HS-27A (cell line): ENCODE measurements at regions not wholly inside any gene's neighbourhood (a gene's known extent, or its start where the extent isn't known, plus 50 kb on each side); places are given as distances from the start of the nearest gene placed in this dataset.
A peak's percentile ranks its signal among the peaks of the same experiment; 100 is the strongest.

ENCODE experiments used
- DNase-seq: peaks from one replicate; pipeline ENCODE4 v3.0.0-alpha.2; 2012; ENCODE audit warnings: low read depth, missing footprints

- DNase-seq, result no peak
These were observed 376.6 kb downstream of the TMA16 start for GRCh38 chr4:163871078-163871477.

DNA sequence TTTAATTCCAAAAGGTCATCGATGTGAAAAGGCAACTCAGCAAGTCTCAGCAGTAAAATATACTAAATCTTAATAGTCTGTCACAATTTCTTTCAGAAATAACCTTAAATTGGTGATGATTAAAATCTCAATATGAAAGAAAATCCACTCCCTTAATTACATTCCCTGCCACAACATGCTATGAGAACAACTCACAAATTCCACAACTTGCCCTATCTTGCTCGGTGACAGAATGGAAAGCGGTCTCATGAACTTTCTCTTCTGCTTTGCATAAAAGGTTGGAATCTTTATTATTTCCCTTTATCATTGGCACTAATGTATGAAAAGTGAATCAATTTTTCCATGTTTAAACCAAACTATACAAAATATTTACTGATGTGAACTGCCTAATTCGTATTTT, 380.8 kb downstream of the TMA16 start:
- DNase-seq, result no peak

DNA sequence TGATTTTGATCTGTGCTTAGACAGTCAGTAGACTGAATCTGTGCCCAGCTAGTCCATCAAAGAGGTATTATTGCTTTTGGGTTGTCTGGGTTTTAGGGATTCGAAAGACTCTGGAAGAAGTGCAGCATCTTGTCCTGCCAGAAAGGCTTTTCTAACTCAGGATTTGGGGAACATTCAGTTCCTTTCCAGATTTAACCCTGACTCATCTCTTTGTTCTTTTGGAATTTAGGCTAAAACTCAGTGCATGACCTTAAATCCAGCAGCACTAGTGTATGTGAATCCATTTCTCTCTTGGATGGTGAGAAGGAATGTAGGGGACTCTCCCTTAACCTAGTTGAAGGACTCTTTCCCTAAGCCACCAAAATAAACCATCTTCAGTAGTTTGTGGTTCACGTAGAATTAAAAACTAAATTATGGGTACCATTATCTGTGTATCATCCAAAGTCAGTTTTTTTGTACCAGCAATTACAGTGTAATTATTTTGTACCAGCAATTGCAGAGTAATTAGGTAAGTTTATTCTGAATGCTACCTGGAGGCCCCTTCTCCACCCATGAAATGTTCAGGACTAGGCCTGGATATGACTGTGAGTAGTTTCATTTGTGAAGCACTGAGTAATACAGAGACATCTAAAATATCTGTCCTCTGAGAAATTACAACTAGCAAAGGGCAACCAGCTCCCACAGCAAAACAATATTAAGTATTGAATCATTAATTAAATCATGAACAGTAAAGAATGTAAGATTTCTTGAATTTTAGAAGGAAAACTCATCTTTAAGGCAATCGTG, 384.0 kb downstream of the TMA16 start:
- no peak for DNase-seq

DNA sequence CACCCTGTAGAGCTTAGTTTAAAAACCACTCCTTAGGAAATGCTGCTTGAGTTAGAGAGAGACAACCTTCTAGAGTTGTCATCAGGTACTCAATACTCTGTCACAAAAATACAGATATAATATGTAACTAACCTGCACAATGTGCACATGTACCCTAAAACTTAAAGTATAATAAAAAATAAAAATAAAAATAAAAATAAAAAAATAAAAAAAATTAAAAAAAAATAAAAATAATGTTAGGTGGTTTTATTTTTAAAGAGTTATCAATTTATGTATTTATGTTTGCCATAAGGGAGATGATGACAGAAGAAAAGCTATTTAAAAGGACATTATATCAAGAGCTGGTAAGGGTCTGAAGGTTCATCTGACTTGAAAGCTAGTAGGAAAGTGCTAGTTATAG, 397.9 kb downstream of the TMA16 start:
- no peak for DNase-seq

DNA sequence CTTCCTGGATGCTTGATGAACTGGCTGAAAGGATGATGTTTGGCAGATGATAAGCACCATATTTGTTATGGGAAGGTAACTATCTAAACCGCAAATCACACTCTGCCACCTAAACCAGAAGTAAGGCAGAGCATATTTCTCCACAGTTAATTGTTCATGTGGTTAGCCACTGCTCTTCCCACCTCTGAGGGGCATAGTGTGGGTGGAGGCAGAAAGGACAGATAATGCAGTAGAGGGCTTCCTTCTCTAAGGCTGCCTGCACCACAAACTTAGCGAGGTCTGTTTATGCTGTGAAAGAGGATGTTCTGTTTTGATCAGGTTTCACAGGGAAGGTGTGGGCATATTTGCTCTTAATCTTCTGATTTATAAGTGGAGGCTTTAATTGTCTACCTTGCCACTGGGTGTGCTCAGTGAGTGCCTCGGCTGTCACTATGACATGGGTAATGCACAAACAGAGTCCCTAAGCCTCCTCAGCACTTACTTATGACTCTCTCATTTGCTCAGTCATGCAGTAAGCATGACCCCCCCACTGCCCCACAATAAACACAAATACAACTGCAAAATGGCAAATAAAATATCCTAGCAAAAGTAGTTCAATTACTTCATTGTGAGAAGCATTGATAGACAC, 401.0 kb downstream of the TMA16 start:
- DNase-seq, result no peak

DNA sequence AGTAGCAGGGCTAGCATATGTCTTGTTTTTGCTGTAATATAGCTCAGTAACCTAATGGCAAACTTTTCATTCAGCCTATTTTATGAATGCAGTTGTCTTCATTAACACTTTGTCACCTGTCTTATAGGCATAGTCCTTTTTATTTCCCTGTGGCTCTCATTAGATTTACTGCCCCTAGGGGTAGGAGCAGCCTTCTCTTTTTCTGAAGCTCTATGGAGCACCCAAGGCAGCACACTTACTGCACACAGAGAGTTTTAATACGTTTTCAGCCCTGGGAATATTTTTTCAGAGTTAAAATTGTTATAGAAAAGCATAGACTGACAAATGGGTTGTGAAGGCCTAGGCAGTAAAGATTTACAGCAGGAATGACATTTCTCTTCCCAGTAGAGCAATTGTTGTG, 406.8 kb downstream of the TMA16 start:
- no peak for DNase-seq

- DNase-seq, result no peak
These were observed 407.9 kb downstream of the TMA16 start for GRCh38 chr4:163902417-163902816.

GRCh38 chr4:163911891-163912290, 417.4 kb downstream of the TMA16 start:
- DNase-seq, result peak; percentile 2

- no peak for DNase-seq
These were observed 419.1 kb downstream of the TMA16 start for GRCh38 chr4:163913571-163913970.

DNA sequence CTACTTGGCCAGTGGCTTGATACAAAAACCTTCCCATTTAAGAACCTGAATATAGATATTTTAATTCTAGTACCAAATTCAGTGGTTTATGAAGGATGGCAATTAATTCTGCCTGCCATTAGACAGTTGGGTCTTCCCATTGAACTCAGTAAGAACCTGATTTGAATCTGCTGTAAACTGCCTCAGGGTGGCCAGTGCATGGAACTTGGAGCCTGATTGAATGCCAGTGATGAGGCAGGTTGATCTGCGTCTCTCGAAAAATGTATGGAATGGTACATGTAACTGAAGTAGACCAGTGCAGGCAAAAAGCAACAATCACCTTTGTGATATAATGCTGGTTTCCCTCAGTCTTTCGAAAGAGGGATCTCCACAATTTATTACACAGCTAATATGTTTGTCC, 421.4 kb downstream of the TMA16 start:
- no peak for DNase-seq

DNA sequence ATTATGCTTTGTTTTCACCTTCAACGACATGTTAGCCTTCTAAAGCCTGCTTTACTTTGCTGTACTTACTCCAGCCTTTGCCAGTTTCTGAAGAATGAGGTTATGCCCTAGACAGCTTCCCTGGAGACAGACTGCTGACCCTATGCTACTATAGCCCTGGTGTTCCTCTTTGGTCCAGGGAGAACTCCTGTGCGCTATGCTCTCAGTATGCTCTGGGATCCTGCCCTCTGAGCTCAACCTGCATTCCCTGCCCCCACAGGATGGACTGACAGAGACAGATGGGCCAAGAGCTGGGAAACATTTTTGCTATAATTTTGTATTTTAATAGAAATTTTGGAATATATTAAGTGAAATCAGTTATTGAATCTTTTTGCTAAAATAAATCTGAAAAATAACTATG, 425.9 kb downstream of the TMA16 start:
- DNase-seq, result no peak

GRCh38 chr4:163922302-163922701, 427.8 kb downstream of the TMA16 start:
- no peak for DNase-seq

DNA sequence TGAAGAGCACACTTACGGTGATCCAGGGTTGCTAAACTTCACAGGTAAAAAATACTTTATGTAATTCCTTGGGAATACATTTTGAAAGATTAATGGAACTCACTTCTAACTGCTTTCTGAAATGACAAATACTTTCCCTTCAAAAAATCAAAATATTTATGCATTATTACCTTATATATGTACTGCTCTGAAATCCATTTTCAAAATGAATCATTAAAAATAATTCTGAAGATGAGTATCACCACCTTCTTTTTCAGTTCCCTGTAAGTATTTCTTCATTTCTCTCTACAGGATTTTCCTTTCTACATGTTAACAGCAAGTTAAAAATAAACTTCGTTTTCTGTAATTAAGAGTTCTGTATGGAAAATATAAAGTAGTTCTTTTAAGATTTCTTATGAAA, 428.6 kb downstream of the TMA16 start:
- no peak for DNase-seq

DNA sequence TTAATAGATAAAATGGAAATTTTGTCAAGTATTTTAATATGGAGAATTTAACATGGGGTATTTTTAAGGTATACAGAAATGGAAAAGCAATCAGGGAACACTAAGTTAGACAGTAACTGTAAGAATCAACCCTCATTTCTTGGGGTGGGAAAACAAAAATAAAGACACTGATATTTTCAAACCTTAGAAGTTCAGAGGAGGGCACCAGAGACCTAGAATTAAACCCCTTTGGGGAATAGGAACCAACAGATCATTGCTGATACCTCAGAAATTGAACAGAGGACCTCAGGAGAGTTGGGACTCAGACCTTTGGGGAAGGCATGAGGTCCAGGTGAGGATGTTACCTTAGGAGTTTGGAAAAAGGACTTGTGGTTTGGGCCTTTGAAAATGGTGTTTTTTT, 435.6 kb downstream of the TMA16 start:
- DNase-seq, result no peak

- no peak for DNase-seq
These were observed 438.0 kb downstream of the TMA16 start for GRCh38 chr4:163932504-163932903.

GRCh38 chr4:163939597-163939996, 445.1 kb downstream of the TMA16 start:
- no peak for DNase-seq

DNA sequence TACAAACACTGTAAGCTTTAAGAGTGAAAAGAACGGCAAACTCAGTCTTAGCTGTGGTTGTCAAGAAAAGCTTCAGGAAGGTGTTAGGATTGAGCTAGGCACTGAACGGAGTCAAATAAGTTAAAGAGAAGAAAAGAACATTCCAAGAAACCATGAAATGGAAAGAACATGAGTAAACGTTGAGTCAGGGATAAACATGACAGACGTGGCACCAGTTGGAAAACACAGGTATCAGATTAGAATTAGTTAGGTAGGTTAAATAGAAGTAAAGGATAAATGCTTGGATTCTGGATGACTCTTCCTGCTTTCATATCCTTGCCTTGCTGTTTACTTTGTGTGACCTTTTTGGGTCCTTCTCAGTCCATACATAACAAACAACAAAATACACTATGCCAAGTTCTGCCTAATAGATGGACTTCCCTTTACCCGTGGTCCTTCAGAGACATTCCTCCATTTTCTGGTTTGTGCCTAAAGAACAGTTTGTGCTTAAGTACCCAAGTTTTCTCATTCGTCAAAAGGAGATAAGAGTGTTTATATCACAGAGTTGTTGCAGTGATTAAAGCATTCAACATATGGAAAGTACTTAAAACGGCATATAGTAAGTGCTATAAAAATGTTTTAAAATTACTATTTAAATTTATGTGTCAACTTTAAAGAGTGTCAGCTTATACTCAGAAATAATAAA, 446.9 kb downstream of the TMA16 start:
- DNase-seq, result no peak

DNA sequence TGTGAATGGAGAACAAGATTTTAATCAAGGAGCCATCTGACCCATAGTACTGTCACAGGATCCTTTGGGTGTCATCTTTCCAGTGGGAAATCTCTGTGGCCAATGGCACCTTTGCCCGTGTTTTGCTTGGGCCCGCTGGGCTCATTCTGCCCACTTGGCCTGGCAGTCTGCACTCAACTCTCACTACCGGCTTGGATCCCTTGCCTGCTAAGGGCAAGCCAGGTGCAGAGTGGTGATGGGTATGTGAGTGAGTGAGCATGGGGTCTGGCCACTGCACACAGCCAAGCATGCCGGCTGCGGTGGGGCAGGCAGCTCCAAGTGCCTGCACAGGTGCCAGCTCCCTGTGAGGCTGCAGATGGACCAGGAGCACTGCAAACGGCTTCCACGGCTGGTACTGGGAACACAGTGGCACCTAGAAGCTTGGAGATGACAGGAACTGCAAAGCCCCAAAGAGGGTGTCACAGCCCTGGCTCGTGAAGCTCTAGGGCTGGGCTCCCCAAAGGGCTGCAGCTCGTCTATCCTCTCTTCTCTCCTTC, 454.5 kb downstream of the TMA16 start:
- DNase-seq, result no peak

GRCh38 chr4:163949976-163950601, 455.6 kb downstream of the TMA16 start:
- DNase-seq, result no peak

DNA sequence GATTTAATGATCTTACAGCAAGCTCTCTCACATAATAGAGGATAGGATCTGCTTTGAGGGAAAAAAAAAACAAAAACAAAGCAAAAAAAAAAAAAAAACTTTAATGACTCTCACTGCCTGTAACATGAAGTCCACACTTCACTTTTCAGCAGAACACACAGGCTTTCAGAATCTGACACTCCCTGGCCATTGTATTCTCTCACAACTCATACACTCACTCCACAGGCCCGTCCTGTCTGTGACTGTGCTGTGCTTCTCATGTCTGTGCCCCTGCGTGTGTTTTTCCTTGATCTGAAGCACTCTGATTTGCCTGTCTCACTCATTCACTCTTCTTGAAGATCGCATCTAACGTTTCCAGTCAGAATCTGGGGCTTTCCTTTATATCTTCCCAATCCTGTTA, 460.8 kb downstream of the TMA16 start:
- no peak for DNase-seq

- no peak for DNase-seq
These were observed 464.3 kb downstream of the TMA16 start for GRCh38 chr4:163958751-163959150.

DNA sequence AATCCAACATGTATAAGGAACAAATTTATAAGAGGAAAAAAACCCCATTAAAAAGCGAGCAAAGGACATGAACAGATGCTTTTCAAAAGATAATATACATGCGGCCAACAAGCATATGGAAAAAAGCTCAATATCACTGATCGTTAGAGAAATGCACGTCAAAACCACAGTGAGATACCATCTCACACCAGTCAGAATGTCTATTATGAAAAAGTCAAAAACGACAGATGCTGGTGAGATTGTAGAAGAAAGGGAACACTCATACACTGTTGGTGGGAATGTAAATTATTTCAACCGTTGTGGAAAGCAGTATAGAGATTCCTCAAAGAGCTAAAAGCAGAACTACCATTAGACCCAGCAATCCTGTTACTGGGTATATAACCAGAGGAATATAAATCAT, 465.4 kb downstream of the TMA16 start:
- DNase-seq, result no peak

DNA sequence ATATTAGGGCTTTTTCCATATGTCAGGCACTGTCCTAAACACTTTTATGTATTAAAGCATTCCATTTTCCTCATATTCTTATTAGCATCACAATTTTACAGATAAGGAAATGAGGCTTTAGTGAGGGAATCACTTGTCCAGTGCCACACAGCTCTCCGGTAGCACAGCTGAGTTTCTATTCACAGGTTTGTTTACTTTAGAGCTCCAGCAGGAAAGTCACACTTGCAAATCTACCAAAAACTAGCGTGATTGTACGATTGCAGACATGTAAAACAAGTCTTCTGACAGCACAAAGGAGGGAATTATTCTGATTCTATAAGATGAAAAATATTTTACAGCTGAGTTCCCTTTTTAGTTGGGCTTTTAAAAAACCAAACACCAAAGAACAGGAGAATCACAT, 472.1 kb downstream of the TMA16 start:
- no peak for DNase-seq
